Medulla oblongata (tissue), 1 donor: ENCODE measurements at regions not wholly inside any gene's neighbourhood (a gene's known extent, or its start where the extent isn't known, plus 50 kb on each side); places are given as distances from the start of the nearest gene placed in this dataset.
"Not testable (repeated sequence)": the region's sequence is repeated elsewhere in the genome, so short reads cannot be mapped to it uniquely, and the experiment has no call there.

Experiments
- DNase-seq: peaks from one replicate; pipeline ENCODE4 v3.0.0-alpha.2; 2015; ENCODE audit errors: extremely low spot score

GRCh38 chr2:155035308-155035707 lies 336.8 kb downstream of the KCNJ3 start:
- DNase-seq, result no peak

DNA sequence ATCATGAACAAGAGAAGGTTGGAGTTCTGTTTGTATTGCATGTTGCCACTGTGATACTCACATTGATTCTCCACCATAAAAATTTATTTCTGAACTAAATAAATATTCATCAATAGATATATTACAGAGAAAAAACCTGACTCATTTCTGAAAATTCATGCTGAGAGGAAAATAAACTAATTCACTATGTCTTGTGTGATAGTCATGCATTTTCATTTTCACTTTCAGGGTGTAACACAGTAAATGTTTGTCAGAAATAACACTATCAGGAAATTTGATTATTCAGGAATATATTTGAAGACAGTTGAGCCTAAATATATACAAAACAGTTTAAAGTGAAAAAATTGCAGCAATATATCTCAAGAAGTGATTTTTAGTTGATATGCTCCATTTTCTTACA lies 335.2 kb downstream of the KCNJ3 start:
- DNase-seq, result no peak

DNA sequence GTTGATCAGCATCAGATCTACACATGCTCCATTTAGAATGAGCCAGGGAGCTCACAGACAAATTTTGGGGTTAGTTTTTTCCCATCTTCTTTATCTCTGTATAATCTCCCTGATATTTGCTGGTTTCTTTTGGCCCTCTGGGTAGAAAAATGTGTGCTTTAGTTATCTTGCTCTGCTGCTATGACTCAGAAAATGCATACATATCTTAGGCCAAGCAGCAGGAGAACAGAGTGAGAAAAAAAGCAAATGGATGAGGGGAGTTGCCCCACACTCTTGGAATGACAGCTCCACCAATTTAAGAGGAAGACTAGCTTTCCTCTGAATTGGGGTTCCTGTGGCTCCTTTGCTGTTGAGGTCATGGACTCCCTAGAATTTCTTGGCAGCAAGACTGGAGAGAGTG lies 331.8 kb downstream of the KCNJ3 start:
- DNase-seq, result no peak

GRCh38 chr2:155026651-155027174 lies 328.2 kb downstream of the KCNJ3 start:
- peak; percentile 38 for DNase-seq

- DNase-seq, result no peak
Measured at GRCh38 chr2:155023674-155024073, 325.2 kb downstream of the KCNJ3 start.

DNA sequence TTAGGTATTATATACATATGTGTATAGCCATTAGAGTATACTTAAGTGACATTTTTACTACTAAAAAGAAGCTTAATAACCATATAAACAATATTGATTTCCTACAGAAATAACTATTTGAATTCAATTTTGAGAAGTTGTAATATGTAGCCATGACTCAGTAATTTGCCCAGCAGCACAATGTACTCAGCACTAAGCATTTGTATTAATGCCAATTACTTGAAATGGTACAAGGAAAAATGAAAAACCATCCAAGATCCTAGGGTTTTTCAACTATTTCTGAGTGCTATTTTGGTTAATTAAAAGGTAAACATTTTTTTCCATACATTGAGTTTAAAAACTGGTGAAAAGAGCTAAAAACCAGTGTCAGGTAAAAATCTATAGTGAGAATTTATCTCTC lies 324.0 kb downstream of the KCNJ3 start:
- DNase-seq, result no peak

DNA sequence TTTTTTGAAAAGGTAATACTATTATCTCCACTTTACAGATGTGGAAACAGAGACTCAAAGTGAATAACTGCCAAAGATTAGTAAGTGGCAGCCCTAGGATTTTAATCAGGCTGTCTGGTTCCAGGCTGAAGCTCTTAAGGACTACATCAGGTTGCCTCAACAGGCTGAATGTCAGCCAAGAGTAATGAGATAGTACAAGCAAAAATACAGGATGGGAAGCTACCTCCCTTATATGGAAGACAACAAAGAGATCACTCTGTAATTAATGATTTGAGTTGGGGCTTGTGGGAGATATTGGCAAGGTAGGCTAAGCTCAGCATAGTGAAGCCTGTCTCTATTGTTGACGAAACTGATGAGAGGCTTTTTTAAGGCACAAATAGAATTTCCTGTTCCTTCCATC lies 323.1 kb downstream of the KCNJ3 start:
- DNase-seq, result no peak

DNA sequence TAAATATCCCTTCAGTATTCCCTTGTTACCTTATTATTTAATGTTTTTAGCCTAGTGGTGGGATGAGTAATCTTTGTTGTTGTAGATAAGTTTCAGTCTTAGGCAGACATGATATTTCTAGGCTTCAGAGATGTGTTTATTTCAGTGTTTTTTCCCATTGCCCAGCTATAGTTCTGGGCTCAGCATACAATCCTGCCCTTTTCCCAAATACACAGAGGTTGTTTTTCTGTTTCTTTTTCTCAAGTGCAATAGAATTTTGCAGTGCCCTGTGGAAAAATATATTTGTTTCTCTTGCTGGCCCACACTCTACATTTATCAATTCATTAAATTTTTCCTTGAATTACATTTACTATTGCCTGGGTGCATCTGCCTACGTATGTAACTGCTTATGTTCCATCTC lies 321.8 kb downstream of the KCNJ3 start:
- no peak for DNase-seq

DNA sequence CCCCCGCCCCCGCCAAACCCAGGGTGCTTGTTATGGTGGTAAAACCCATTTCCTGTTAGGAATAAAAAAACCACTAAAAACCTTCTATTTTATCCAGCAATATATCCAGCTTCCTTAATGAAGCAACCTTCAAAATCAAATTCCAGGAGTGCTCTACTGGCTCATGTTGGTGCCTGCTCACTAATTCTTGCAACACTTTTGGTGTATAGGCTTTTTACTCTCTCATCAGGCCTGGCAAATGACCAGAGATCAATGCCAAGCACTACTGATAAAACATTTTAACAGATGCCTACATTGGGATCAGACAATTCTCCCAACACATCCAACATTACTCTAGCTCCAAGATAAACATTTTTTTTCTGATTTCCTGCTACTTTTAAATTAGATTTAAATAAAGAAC lies 312.4 kb downstream of the KCNJ3 start:
- no peak for DNase-seq

- no peak for DNase-seq
Measured at GRCh38 chr2:154995361-154995760, 296.9 kb downstream of the KCNJ3 start.

- peak; percentile 2 for DNase-seq
Measured at GRCh38 chr2:154992826-154993225, 294.3 kb downstream of the KCNJ3 start.

- DNase-seq, result no peak
Measured at GRCh38 chr2:154978710-154979109, 280.2 kb downstream of the KCNJ3 start.

DNA sequence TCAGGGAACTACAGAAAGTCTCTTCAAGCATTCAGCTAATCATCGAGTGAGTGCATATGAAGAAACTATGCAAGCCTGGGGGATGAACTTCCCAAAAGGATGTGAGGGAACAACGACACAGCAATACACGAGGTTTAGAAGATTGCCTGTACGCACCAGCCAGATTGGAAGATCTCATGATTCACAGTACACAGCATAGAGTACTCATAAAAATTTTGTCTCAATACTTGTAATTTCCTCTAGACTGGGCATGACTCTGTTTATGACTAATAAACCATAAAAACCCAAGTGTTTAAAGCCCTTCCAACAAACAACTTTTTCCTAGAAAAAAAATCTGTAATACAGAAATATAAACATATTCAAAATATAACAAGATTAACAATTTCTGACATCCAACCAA lies 279.7 kb downstream of the KCNJ3 start:
- DNase-seq, result no peak

GRCh38 chr2:154974041-154974440 lies 275.5 kb downstream of the KCNJ3 start:
- DNase-seq, result no peak

- DNase-seq, result no peak
Measured at GRCh38 chr2:154963511-154963910, 265.0 kb downstream of the KCNJ3 start.

DNA sequence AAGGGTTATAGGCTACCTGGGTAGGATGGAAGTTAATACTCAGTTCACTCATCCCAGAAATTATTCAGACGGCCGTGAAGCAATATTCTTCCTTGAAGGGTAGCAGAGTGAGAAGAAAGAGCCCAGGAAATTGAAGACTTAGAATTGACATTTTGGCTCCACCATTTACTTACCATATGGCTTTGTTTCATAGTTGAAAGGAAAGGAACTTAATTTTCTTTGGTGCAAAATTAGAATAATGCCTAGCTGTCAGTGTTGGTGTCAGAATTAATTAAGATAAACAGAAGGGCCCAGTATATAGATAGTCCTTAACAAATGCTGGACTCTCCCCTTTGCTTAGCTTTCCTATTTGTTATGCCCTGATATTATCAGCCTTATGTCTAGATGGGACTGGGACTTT lies 263.2 kb downstream of the KCNJ3 start:
- DNase-seq, result no peak

- no peak for DNase-seq
Measured at GRCh38 chr2:154960802-154961583, 262.5 kb downstream of the KCNJ3 start.

GRCh38 chr2:154952346-154952980 lies 254.0 kb downstream of the KCNJ3 start:
- no peak for DNase-seq

GRCh38 chr2:154947416-154947815 lies 248.9 kb downstream of the KCNJ3 start:
- not testable (repeated sequence) for DNase-seq

DNA sequence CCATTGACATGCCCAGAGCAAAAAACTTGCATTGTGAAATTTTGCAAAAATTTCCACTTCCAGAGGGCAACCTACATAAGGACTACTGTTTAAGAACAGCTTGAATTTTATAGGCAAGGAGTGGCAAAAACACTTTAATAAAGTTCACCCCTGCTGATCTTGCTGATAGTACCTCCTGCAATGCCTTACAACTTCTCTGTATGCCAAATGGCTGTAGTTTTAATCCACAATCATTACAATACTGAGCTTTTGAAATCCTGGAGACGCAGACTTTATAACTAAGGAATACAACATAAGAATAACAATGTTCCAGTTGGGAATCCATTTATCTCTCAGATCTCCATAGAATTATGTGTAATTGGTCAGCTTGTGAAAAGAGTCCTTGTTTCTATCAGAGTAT lies 247.5 kb downstream of the KCNJ3 start:
- DNase-seq, result no peak

DNA sequence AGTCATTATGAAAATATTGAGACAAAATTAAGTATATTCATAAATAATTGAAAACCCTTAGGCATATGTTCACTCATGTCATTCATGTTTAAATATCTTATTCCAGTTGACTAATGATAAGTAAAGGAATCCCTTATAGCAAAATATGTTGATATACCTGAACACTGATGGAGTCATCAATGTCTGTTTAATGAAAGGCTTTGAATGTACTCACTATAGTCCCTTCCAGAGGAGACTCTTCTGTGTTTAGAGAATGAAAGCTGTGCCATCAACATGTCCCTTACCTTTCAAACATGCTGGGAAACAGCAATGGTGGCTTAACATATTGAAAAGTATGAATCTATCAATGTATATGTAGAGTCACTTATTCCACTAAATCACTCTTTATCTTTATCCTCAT lies 242.9 kb downstream of the KCNJ3 start:
- DNase-seq, result no peak

- no peak for DNase-seq
Measured at GRCh38 chr2:154934213-154934612, 235.7 kb downstream of the KCNJ3 start.

DNA sequence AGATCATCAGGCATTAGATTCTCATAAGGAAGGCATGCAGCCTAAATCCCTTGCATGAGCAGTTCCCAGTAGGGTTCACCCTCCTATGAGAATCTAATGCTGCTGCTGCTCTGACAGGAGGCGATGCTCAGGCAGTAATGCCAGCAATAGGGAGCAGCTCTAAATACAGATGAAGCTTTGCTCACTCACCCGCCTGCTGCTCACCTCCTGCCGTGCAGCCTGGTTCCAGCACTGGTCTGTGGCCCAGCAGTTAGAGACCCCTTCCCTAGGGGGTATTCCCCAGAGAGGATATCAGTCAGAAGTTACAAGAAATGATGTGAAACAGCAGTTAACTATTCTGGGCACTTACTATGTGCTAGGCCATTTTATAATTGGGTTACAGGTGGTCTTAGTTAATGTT lies 226.0 kb downstream of the KCNJ3 start:
- DNase-seq, result no peak
